SK-MEL-5 (cell line): ENCODE measurements at regions not wholly inside any gene's neighbourhood (a gene's known extent, or its start where the extent isn't known, plus 50 kb on each side); places are given as distances from the start of the nearest gene placed in this dataset.

ENCODE experiments used
- DNase-seq: peaks from one replicate; pipeline ENCODE4 v3.0.0-alpha.2; 2016; ENCODE audit warnings: low read depth, low spot score
- in situ Hi-C: cut with HindIII; loops from 2 replicates; pipeline ENCODE4 v1.10.0; 2016; ENCODE audit warnings: low sequenced_read_pairs, high pct_unique_total_duplicates, low pct_unique_long_range_greater_than_20kb

- in situ Hi-C loops, result no loop called here
- no peak for DNase-seq
Measured at GRCh38 chr2:104635608-104636007, 218.3 kb upstream of the POU3F3 start.

- no peak for DNase-seq
- in situ Hi-C loops, result no loop called here
Measured at GRCh38 chr2:104638190-104638858, 215.6 kb upstream of the POU3F3 start.

GRCh38 chr2:104638859-104639202, 215.1 kb upstream of the POU3F3 start:
- no peak for DNase-seq
- in situ Hi-C loops, result no loop called here

- in situ Hi-C loops, result no loop called here
- DNase-seq, result no peak
Measured at GRCh38 chr2:104641786-104642185, 212.1 kb upstream of the POU3F3 start.

- DNase-seq, result no peak
- in situ Hi-C loops, result no loop called here
Measured at GRCh38 chr2:104648376-104648775, 205.5 kb upstream of the POU3F3 start.

GRCh38 chr2:104649866-104650265, 204.0 kb upstream of the POU3F3 start:
- DNase-seq, result no peak
- in situ Hi-C loops, result no loop called here

- in situ Hi-C loops, result no loop called here
Measured at GRCh38 chr2:104650405-104650996, 203.4 kb upstream of the POU3F3 start.

GRCh38 chr2:104654811-104655210, 199.1 kb upstream of the POU3F3 start:
- DNase-seq, result no peak
- in situ Hi-C loops, result no loop called here

More at GRCh38 chr2:104650405-104650996, 203.4 kb upstream of the POU3F3 start:
- no peak for DNase-seq

GRCh38 chr2:104656571-104657163, 197.2 kb upstream of the POU3F3 start:
- in situ Hi-C loops, result no loop called here
- no peak for DNase-seq

GRCh38 chr2:104658144-104658835, 195.6 kb upstream of the POU3F3 start:
- no peak for DNase-seq
- in situ Hi-C loops, result no loop called here

GRCh38 chr2:104658904-104659591, 194.9 kb upstream of the POU3F3 start:
- DNase-seq, result no peak
- in situ Hi-C loops, result no loop called here

- in situ Hi-C loops, result no loop called here
- no peak for DNase-seq
Measured at GRCh38 chr2:104660991-104661390, 192.9 kb upstream of the POU3F3 start.

- in situ Hi-C loops, result no loop called here
- peak; percentile 2 for DNase-seq
Measured at GRCh38 chr2:104664672-104665071, 189.2 kb upstream of the POU3F3 start.

- in situ Hi-C loops, result no loop called here
- DNase-seq, result no peak
Measured at GRCh38 chr2:104668631-104669030, 185.3 kb upstream of the POU3F3 start.

GRCh38 chr2:104673225-104673624, 180.7 kb upstream of the POU3F3 start:
- in situ Hi-C loops, result no loop called here
- no peak for DNase-seq

GRCh38 chr2:104678181-104678580, 175.7 kb upstream of the POU3F3 start:
- no peak for DNase-seq
- in situ Hi-C loops, result no loop called here

- in situ Hi-C loops, result no loop called here
- DNase-seq, result no peak
Measured at GRCh38 chr2:104685591-104685990, 168.3 kb upstream of the POU3F3 start.

GRCh38 chr2:104687147-104687546, 166.8 kb upstream of the POU3F3 start:
- in situ Hi-C loops, result no loop called here
- no peak for DNase-seq
